GDM1 (cell line): ENCODE measurements at regions not wholly inside any gene's neighbourhood (a gene's known extent, or its start where the extent isn't known, plus 50 kb on each side); places are given as distances from the start of the nearest gene placed in this dataset.
"Not testable (repeated sequence)": the region's sequence is repeated elsewhere in the genome, so short reads cannot be mapped to it uniquely, and the experiment has no call there.

ENCODE experiments used
- DNase-seq: peaks from one replicate; lab custom pipeline; 2025; lab: John Stamatoyannopoulos, UW

GRCh38 chr9:42656789-42657188, 473.3 kb downstream of the SPATA31A6 start:
- not testable (repeated sequence) for DNase-seq

- not testable (repeated sequence) for DNase-seq
Observed at GRCh38 chr9:42657496-42657895, 474.0 kb downstream of the SPATA31A6 start.

- not testable (repeated sequence) for DNase-seq
Observed at GRCh38 chr9:42697146-42697545, 513.7 kb downstream of the SPATA31A6 start.

DNA sequence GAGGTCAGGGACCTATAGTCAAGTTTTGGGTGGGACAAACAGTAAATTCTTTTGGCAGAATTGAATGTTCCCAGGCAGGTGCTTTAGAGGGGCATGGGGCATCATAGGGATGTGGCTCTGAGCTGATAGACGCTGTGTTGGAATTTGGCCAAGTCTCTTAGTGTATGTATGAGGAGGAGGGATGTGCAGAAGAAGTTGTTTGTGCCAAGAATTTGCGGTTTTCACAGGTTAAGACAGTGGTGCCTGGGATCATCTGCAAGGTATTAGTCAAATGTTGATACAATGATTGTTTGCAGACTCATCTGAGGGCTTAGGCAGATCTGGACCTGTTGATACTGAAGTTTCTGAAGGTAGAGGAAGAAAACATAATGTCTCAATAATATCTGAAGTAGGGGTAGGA, 519.4 kb downstream of the SPATA31A6 start:
- DNase-seq = not testable (repeated sequence)

DNA sequence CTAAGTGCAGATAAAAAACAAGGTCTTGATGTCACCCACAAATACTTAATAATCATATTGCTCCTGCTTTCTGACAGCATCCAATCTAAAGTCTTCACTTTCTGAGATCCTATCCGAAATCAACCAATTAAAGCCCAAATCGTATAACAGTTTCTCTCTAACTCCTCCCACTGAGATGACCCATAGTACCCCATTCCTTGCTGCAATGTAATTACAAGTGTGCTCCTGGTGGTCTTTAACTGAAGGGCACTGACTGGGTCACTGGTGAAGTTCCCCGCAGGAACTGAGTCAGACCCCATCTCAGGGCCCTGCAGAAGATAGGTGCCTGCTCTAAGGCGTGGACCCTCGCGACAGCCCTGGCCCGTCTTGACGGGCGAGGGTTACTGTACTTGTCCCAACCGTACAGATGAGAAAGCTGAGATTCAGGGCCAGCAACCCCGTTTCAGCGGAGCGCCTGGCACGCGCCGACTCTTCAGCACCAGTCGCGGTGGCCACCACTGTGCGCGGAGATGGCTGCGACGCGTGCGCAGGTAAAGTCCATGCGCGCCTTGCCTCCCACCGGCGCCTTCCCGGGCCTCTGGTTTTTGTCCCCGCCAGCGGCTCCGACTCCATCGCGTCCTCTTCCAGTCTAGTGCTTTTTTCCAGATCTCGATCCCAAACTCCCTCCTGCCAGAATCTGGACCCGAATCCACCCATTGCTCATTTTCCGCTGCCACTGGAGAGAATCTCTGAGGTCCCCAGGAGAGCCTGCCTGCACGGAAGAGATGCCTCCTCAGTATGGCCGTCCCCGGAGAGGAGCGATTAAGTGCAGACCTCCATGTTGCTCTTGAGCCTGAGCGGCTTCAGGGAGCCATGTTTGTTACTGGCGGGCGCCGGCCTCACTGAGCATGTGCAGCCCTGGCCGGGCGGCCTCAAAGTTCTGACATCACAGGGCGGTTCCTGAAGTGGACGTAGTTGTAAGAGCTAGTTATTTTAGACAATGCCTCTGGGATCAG, 541.7 kb downstream of the SPATA31A6 start:
- DNase-seq = not testable (repeated sequence)

GRCh38 chr9:42743030-42743814, 559.8 kb downstream of the SPATA31A6 start:
- peak; percentile 47 for DNase-seq

DNA sequence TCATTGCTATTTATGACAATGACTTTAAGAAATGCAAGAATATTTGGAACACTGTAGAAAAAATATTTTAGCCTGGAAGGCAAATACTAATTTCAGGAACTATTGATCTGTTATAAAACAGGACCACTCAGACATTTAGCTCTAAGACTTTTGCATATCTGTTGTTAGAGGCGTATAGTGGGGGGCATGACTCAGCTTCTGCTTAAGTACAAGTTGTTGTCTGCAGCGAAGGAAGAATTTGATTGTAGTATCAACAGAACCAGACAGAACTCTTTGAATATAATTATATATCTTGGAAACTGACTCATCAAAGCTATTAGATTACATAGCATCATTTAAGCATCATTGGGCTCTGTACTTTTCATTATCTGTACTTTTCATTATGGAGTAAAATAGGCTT, 573.8 kb downstream of the SPATA31A6 start:
- not testable (repeated sequence) for DNase-seq

- not testable (repeated sequence) for DNase-seq
Observed at GRCh38 chr9:42759320-42759719, 575.9 kb downstream of the SPATA31A6 start.

DNA sequence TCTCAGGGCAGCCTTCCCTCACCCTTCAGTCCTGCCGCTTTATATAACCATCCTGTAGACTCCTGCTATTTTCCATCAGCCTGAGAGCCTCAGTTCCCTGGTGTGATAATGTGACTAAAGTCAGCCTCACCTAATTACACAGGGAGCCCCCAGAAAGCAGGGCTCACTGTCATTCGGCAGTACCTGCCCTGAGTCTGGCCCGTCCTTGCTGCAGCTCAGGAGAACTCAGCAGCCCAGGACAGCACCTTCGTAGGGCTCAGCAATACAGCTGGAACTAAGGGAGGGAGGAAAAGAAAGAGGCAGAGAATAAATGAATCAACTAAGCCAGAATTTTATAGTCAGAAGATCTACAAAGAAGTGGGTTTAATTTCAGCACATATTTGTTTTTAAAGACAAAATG, 598.7 kb downstream of the SPATA31A6 start:
- DNase-seq = not testable (repeated sequence)

GRCh38 chr9:42792725-42793124, 609.3 kb downstream of the SPATA31A6 start:
- DNase-seq = not testable (repeated sequence)

GRCh38 chr9:42798571-42798970, 615.1 kb downstream of the SPATA31A6 start:
- DNase-seq = not testable (repeated sequence)

- DNase-seq = not testable (repeated sequence)
Observed at GRCh38 chr9:42802716-42803115, 619.3 kb downstream of the SPATA31A6 start.

DNA sequence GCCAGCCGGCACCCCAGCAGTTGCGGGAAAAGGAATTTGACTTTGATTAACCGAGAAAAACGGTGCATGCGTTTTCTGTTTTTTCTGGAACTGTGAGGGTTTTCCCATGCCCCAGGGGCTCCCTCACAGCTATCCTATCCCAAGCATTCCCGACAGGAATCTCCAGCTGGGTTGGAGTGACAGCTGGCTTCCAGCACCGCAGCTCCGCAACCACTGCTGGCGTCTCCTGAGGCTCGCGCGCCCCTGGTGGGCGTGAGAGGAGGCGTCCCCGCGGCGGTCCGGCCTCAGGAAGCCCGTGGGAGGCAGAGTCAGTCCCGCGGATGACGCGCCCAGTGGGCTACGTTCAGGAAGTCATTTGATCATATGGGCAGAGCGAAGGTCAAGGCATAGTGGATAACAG, 623.2 kb downstream of the SPATA31A6 start:
- not testable (repeated sequence) for DNase-seq

- not testable (repeated sequence) for DNase-seq
Observed at GRCh38 chr9:42821468-42821867, 638.0 kb downstream of the SPATA31A6 start.

- DNase-seq = not testable (repeated sequence)
Observed at GRCh38 chr9:42848156-42848555, 664.7 kb downstream of the SPATA31A6 start.

GRCh38 chr9:42850896-42851693, 667.6 kb downstream of the SPATA31A6 start:
- not testable (repeated sequence) for DNase-seq

- not testable (repeated sequence) for DNase-seq
Observed at GRCh38 chr9:42851701-42852100, 668.2 kb downstream of the SPATA31A6 start.

GRCh38 chr9:42852133-42852930, 668.9 kb downstream of the SPATA31A6 start:
- peak; percentile 59 for DNase-seq

DNA sequence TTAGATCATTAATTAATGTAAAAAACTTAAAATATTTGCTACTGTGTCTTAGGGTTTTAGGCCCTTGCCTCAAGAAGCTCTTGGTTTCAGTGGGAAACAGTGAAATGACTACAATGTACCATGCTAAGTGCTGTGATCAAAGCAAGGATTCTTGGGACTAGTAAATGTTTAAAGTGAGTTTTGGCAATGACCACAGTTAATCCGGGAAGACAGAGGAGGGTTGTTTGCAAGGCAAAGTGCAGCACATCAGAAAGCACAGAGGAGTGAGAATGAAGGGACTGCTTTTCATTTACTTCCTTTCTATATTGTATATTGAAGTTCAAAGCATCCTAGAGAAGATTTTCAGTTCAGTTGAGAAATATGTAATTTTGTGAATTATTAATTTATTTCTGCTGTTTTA, 676.7 kb downstream of the SPATA31A6 start:
- not testable (repeated sequence) for DNase-seq

DNA sequence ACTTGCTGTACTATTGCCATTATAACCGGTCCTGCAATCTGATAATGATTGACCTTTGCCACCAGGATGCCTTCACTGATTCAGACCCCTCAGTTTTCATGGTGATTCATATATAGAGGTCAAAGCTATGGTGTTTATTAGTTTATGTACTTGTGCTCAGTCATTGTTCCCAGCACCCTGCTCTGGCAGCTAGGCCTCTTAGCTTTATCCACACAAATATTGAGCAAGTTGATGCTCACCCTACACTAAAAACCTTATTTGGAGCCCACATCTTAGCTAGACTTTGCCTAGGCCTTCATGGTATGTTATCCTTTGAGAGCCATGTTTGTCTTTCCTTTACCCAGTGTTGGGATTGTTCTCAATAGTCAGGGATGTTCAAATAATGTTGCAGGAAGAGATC, 679.0 kb downstream of the SPATA31A6 start:
- not testable (repeated sequence) for DNase-seq
